CD4-positive, alpha-beta T cell treated with Interleukin-15 for 4 hours (primary cell): ENCODE measurements at regions not wholly inside any gene's neighbourhood (a gene's known extent, or its start where the extent isn't known, plus 50 kb on each side); places are given as distances from the start of the nearest gene placed in this dataset.

Experiments
- DNase-seq: peaks from one replicate; pipeline ENCODE4 v3.0.0-alpha.2; 2020; ENCODE audit warnings: low spot score

DNA sequence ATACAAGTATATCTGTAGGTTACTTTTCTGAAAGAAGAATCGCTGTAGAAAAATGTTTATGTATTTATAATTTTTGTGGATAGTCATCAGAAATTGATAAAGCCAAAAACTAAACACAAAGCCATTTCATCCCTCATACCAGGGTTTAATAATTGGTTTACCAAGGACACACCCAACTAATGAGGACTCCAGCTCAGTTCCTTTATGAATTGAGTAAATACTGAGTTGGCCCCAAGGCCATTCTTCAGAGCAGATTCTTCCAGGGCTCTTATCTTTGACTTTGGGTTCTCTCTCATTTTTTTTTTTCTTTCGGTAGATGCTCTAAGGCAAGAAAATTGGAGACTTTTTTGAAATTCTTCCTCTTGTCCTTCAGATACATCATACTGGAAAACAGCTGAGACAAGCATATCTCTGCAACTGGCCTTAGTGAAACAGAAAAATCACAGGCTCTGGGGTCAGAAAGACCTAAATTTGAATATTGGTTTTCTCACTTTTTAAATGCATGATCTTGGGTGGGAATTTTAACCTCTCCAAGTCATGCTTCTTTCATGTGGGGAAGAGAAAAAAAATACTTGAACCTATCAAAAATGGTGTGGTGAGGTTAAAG, 401.8 kb downstream of the ARHGEF28 start:
- no peak for DNase-seq

GRCh38 chr5:74026310-74026709, 400.3 kb downstream of the ARHGEF28 start:
- DNase-seq = no peak

GRCh38 chr5:74021126-74021525, 395.1 kb downstream of the ARHGEF28 start:
- no peak for DNase-seq

GRCh38 chr5:74020503-74020902, 394.5 kb downstream of the ARHGEF28 start:
- DNase-seq = no peak

- no peak for DNase-seq
Observed at GRCh38 chr5:74019923-74020322, 393.9 kb downstream of the ARHGEF28 start.

DNA sequence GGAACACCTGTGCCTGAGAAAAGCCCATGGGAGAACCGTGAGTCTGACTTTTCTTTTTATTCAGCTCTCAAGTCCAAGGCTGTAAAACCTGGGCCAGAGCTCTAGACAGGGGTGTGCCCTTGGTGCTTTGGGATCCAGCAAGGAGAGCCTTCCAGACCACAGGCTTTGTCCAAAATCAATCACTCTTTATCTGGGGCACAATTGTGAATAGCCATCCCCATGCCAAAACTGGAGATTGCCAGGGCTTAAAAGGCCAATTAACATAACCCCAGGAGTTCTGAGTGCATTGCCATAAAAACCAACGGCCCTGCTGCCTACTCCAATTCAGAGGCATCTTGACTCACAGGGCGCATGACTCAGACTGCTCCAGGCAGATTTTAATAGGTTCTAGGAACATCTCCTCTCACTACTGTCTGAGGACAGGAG, 391.8 kb downstream of the ARHGEF28 start:
- DNase-seq = no peak

- DNase-seq = no peak
Observed at GRCh38 chr5:74017112-74017511, 391.1 kb downstream of the ARHGEF28 start.

GRCh38 chr5:74016373-74016772, 390.4 kb downstream of the ARHGEF28 start:
- no peak for DNase-seq

GRCh38 chr5:74015716-74016115, 389.7 kb downstream of the ARHGEF28 start:
- no peak for DNase-seq

GRCh38 chr5:74013222-74013621, 387.2 kb downstream of the ARHGEF28 start:
- no peak for DNase-seq

DNA sequence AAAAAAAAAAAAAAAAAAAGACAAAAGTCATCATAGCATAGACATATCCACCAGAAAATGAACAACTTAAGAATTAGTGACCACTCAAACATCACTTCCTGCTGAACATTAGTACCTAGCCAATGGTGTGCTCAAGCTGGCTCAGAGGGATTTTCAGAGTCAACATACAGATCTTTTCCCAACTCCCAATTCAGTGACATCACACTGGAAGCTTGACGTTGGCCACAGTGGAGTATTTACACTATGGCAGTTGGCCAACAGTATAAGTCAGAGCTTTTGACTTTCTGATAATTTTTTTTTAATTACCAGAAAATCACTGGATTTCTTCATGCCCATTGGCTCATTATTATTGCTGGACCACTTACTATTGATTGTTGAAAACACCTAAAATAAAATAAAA, 383.5 kb downstream of the ARHGEF28 start:
- no peak for DNase-seq

GRCh38 chr5:74007193-74007592, 381.2 kb downstream of the ARHGEF28 start:
- no peak for DNase-seq

DNA sequence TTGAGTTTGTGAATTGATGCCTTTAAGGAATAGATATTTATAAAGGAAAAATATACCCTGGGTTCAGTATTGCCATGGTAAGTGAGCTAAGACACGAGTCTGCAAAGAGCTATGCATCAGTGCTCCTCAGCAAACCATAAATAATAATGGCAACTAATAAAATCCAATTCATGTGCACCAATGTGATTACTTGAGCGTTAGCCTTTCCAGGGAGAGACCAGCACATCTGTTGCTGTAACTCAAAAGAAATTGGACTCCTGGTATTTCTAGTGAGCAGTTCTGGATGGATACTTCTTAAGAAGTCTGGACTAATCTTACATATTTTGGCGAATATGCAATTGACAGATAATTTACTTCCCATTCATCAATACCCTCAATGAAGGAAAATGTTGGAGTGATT, 373.3 kb downstream of the ARHGEF28 start:
- DNase-seq = no peak

DNA sequence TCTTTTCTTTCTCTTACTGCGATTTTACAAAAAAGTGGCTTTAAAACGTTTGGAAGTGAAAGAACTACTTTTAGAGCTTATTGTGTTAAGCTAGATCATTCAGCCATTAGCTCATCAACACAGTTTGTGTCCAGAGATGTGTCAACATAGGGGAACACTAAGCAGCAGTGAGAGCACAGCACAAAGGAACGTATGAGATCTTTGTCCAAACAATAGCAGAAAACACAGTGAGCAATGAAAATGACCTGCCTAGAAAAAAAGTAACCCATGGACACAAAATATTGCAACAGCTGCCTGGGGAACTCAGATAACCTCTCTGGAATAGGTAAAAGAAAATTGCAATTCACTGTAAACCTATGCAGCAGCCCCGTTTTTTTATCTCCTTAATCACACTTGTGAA, 372.5 kb downstream of the ARHGEF28 start:
- DNase-seq = no peak

DNA sequence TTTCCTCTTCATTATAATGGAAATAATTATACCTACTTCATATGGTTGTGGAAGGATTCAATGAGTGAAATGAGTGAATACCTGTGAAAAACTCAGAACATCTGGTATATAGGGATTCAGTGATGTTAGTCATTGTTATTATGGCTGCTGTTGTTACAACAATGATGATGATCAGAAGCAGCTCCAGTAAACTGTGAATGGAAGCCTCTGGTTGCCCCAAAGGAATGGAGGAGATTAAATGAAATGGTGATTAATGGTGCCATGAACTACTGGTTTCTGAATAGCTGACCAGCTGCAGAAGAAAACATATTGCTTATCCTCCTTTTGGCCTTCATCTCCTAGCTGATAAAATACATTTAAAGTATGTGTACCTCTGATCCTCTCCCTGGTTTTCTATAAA, 372.0 kb downstream of the ARHGEF28 start:
- DNase-seq = no peak

DNA sequence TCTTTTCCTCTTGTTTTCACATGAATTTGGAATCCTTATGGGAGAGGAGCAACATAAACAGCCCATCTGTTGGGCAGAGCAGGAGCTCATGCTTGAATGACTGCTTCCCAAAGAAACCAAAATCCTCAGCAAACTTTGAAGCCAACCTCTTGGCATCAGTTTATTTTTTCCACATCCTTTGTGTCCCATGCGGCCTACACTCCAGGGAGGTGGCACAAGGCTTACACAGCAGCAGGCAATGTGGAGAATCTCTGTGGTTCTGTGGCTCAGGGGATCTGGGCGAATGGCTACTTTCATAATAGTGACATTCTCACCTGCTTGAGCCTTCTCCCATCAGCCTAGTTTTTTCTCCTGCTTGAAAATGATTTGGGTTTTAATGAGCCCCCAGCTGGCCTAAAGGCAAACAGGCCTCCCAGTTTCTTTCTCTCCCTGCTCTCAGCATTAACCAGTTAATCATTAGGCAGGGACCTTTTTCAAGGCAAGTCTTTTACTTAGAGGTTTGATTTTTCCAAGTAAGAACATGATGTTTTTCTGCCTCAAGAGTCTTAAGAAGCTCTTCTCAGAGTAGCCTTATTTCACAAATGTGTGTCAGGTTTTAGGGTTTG, 370.3 kb downstream of the ARHGEF28 start:
- DNase-seq = no peak

DNA sequence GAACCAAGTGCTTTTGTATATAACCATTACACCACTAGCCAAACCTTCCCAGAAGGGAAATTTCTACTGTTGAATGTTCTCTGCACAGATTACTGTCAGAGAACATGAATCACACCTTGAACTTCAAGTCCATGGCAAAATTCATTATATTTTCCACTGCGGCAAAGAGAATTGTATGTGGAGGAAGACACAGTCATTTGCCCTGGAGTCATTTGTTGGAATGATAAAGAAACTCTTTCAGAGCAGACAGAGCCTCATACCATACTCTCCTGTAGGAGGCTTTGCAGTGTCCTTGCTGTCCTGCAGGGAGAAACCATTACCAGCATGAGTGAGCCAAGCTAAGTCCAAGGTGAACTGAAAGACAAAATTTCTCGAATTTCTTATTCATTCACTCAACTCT, 369.0 kb downstream of the ARHGEF28 start:
- no peak for DNase-seq
